NCI-H2196 treated with DMSO at 0.1 percent for 48 hours (cell line): ENCODE measurements at regions not wholly inside any gene's neighbourhood (a gene's known extent, or its start where the extent isn't known, plus 50 kb on each side); places are given as distances from the start of the nearest gene placed in this dataset.

Experiments used
- DNase-seq: peaks from one replicate; lab custom pipeline; 2025; ENCODE audit not compliant: unreplicated experiment; lab: John Stamatoyannopoulos, UW

- no peak for DNase-seq
These were observed 50.7 kb upstream of the TNFRSF21 start for GRCh38 chr6:47360388-47360787.

- no peak for DNase-seq
These were observed 53.3 kb upstream of the TNFRSF21 start for GRCh38 chr6:47362857-47363461.

- DNase-seq = no peak
These were observed 54.0 kb upstream of the TNFRSF21 start for GRCh38 chr6:47363736-47364135.

- no peak for DNase-seq
These were observed 56.7 kb upstream of the TNFRSF21 start for GRCh38 chr6:47366335-47366890.

- no peak for DNase-seq
These were observed 61.6 kb upstream of the TNFRSF21 start for GRCh38 chr6:47371139-47371869.

GRCh38 chr6:47371870-47372255 is 62.2 kb upstream of the TNFRSF21 start:
- DNase-seq = no peak

GRCh38 chr6:47372318-47372717 is 62.6 kb upstream of the TNFRSF21 start:
- DNase-seq = no peak

GRCh38 chr6:47375426-47375825 is 65.7 kb upstream of the TNFRSF21 start:
- no peak for DNase-seq

- no peak for DNase-seq
These were observed 67.2 kb upstream of the TNFRSF21 start for GRCh38 chr6:47376930-47377329.

- DNase-seq = no peak
These were observed 68.3 kb upstream of the TNFRSF21 start for GRCh38 chr6:47377971-47378370.

GRCh38 chr6:47379328-47379727 is 69.6 kb upstream of the TNFRSF21 start:
- no peak for DNase-seq

- DNase-seq = no peak
These were observed 70.5 kb upstream of the TNFRSF21 start for GRCh38 chr6:47380251-47380650.

GRCh38 chr6:47381036-47381435 is 71.3 kb upstream of the TNFRSF21 start:
- DNase-seq = no peak

- no peak for DNase-seq
These were observed 73.7 kb upstream of the TNFRSF21 start for GRCh38 chr6:47383360-47383759.

GRCh38 chr6:47391675-47392074 is 82.0 kb upstream of the TNFRSF21 start:
- no peak for DNase-seq

- DNase-seq = no peak
These were observed 82.5 kb upstream of the TNFRSF21 start for GRCh38 chr6:47392251-47392650.

- no peak for DNase-seq
These were observed 81.1 kb upstream of the CD2AP start for GRCh38 chr6:47396401-47397069.

- no peak for DNase-seq
These were observed 77.0 kb upstream of the CD2AP start for GRCh38 chr6:47400581-47400980.

- no peak for DNase-seq
These were observed 75.5 kb upstream of the CD2AP start for GRCh38 chr6:47402081-47402480.

GRCh38 chr6:47403056-47403455 is 74.5 kb upstream of the CD2AP start:
- DNase-seq = no peak

GRCh38 chr6:47403801-47404200 is 73.8 kb upstream of the CD2AP start:
- no peak for DNase-seq

GRCh38 chr6:47404435-47404834 is 73.2 kb upstream of the CD2AP start:
- DNase-seq = no peak
